Natural killer cell (primary cell): ENCODE measurements at regions not wholly inside any gene's neighbourhood (a gene's known extent, or its start where the extent isn't known, plus 50 kb on each side); places are given as distances from the start of the nearest gene placed in this dataset.

ENCODE experiments used
- ATAC-seq, 3 donors: fragments of 150-1000 bp in 2 of 3; fragments of 200-7000 bp in 1 of 3; cut with Tn5 transposase; 1 replicate in 1 of 3; 2 replicates in 2 of 3; pipeline ENCODE4 v1.10.0; 2021; ENCODE audit warnings: mild to moderate bottlenecking in 2 of 3, moderate library complexity in 2 of 3
- DNase-seq, 2 donors: peaks; one replicate each; pipeline versions ENCODE4 v3.0.0 to v3.0.0-alpha.2; 2013 to 2021; ENCODE audit warnings: mixed read lengths in 1 of 2
- H3K27ac ChIP-seq: one replicate; pipeline ENCODE4 v1.5.1; 2013; ENCODE audit warnings: mild to moderate bottlenecking, low read length
- H3K27me3 ChIP-seq: one replicate; pipeline ENCODE4 v1.6.1; 2013; ENCODE audit warnings: low read length; ENCODE audit not compliant: control insufficient read depth, insufficient read depth
- H3K36me3 ChIP-seq: one replicate; pipeline ENCODE4 v1.6.1; 2013; ENCODE audit warnings: low read length; ENCODE audit not compliant: control insufficient read depth, insufficient read depth
- H3K4me1 ChIP-seq: one replicate; pipeline ENCODE4 v1.6.1; 2013; ENCODE audit warnings: low read length; ENCODE audit not compliant: control insufficient read depth, insufficient read depth
- H3K4me3 ChIP-seq: one replicate; pipeline ENCODE4 v1.5.1; 2013; ENCODE audit warnings: low read length
- H3K9me3 ChIP-seq: one replicate; pipeline ENCODE4 v1.6.1; 2013; ENCODE audit warnings: low read length; ENCODE audit not compliant: control insufficient read depth, insufficient read depth
- H3K27ac Mint-ChIP-seq, 2 donors: one replicate each; pipeline ENCODE4 v1.8.0; 2022; ENCODE audit warnings: mild to moderate bottlenecking in 2 of 2, mixed read lengths in 2 of 2, moderate library complexity in 1 of 2
- H3K27me3 Mint-ChIP-seq, 2 donors: one replicate each; pipeline ENCODE4 v1.8.0; 2022; ENCODE audit warnings: low read depth in 2 of 2, mixed read lengths in 2 of 2
- H3K36me3 Mint-ChIP-seq: one replicate; pipeline ENCODE4 v1.8.0; 2022; ENCODE audit warnings: mixed read lengths
- H3K4me1 Mint-ChIP-seq, 2 donors: one replicate each; pipeline ENCODE4 v1.8.0; 2022; ENCODE audit warnings: mixed read lengths in 2 of 2
- H3K4me3 Mint-ChIP-seq: one replicate; pipeline ENCODE4 v1.8.0; 2022; ENCODE audit warnings: mild to moderate bottlenecking, moderate library complexity, mixed read lengths
- H3K9me3 Mint-ChIP-seq, 2 donors: one replicate each; pipeline ENCODE4 v1.8.0; 2022; ENCODE audit warnings: mixed read lengths in 2 of 2
- WGBS: methylation state at CpG from one replicate; pipeline ENCODE4 v1.1.7; 2013; ENCODE audit warnings: missing lambda C conversion rate; ENCODE audit not compliant: insufficient coverage; 5-methylcytosine and 5-hydroxymethylcytosine counted together
- intact Hi-C: fragments of 100-400 bp; cut with micrococcal nuclease; formaldehyde crosslinking; loops from one replicate; pipeline ENCODE4 v1.14.2; 2022
- TF ChIP-seq, protein P1 (sequence below): fragments of 200-600 bp; IDR thresholded peaks from one replicate; pipeline ENCODE4 v1.8.0; 2022; ENCODE audit warnings: antibody characterized with exemption

DNA sequence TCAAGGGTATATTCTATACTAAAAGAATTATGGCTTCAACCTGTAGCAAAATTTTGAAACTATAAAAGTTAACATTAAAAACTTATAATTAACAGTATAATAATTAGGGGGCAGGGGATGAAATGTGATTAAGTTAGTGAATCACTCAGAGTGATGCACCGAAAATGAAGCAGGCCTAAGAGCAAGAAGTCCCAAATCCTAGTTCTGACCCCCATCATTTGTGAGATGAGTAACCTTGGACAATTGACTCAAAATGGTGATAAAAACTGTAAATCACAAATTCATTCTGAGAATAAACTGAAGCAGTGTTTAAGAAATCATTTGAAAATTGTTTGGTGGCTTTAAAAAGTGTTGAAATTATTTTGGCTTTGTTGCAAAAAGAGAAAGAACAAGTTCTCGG lies 56.8 kb downstream of the KLF12 start:
- Histone ChIP-seq H3K27me3 (no peaks in the 10 kb centered on the region), H3K4me1 (peaks cover 3% of the 10 kb centered on the region), H3K9me3 (no peaks in the 10 kb centered on the region), H3K27ac (no peak overlapping the region), H3K36me3 (no peaks in the 10 kb centered on the region), H3K4me3 (no peak overlapping the region)
- 85% methylated on average over 2 of the region's 2 CpGs for WGBS
- peaks cover 59 to 78% of the 10 kb centered on the region in 2 donors for H3K4me1 Mint-ChIP-seq
- intact Hi-C loops: loop anchor here (5.0 kb wide), 1 partner anchor 40 kb away; no protein-coding TSS in a partner anchor
- TF ChIP-seq, protein P1, sequence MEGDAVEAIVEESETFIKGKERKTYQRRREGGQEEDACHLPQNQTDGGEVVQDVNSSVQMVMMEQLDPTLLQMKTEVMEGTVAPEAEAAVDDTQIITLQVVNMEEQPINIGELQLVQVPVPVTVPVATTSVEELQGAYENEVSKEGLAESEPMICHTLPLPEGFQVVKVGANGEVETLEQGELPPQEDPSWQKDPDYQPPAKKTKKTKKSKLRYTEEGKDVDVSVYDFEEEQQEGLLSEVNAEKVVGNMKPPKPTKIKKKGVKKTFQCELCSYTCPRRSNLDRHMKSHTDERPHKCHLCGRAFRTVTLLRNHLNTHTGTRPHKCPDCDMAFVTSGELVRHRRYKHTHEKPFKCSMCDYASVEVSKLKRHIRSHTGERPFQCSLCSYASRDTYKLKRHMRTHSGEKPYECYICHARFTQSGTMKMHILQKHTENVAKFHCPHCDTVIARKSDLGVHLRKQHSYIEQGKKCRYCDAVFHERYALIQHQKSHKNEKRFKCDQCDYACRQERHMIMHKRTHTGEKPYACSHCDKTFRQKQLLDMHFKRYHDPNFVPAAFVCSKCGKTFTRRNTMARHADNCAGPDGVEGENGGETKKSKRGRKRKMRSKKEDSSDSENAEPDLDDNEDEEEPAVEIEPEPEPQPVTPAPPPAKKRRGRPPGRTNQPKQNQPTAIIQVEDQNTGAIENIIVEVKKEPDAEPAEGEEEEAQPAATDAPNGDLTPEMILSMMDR: no peak
- no peaks in the 10 kb centered on the region for H3K27me3 Mint-ChIP-seq
- H3K36me3 Mint-ChIP-seq: no peaks in the 10 kb centered on the region
- H3K9me3 Mint-ChIP-seq: no peaks in the 10 kb centered on the region
- no peak for ATAC-seq
- no peak for DNase-seq
- no peak overlapping the region for H3K27ac Mint-ChIP-seq
- no peak overlapping the region for H3K4me3 Mint-ChIP-seq

DNA sequence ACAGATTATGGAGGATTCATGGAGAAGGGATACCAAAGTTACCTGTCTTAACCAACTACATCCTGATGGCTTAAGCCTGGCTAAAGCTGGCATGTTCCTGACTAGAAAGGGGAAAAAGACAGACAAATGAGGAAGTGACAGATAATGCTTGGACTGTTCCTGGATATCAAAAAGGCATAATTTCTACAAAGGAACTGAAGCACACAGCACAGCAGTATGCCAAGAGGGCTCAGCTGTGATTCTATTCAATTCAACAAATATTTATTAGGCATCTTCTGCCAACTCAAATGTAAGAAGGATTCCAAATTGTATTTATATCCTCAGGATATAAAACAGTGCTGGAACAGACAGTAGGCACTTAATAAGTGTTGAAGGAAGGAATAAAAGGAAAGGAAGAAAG lies 59.5 kb downstream of the KLF12 start:
- H3K36me3 ChIP-seq: no peaks in the 10 kb centered on the region
- DNase-seq: no peak
- Mint-ChIP-seq H3K27me3 (no peaks in the 10 kb centered on the region), H3K27ac (peak overlapping the region; percentile 0 to 17), H3K4me3 (no peak overlapping the region), H3K36me3 (no peaks in the 10 kb centered on the region), H3K9me3 (no peaks in the 10 kb centered on the region), H3K4me1 (peaks cover 57 to 70% of the 10 kb centered on the region in 2 donors)
- H3K27me3 ChIP-seq: no peaks in the 10 kb centered on the region
- H3K4me1 ChIP-seq: peaks cover 13% of the 10 kb centered on the region
- TF ChIP-seq, protein P1: no peak
- intact Hi-C loops: loop anchor here (5.0 kb wide), 1 partner anchor 43 kb away; no protein-coding TSS in a partner anchor
- H3K9me3 ChIP-seq: no peaks in the 10 kb centered on the region
- ATAC-seq: no peak
- H3K4me3 ChIP-seq: no peak overlapping the region
- no peak overlapping the region for H3K27ac ChIP-seq

DNA sequence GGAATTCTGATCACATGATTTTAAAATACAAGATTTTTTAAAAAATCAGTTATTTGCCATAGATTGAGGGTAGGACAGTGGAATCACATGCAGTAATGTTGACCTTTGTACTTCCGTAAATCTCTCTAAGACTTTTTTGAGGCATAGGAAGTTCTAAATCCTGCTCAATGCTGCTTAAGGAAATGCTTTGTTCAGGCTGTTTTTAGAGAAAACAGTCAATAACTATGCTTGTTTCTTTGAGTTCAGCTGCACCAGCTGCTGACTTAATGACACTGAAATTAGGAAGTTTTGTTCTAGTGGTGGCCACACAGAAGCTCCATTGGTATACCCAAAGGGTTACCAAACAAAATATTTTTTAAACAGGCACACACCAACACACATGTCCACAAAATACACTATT lies 60.9 kb downstream of the KLF12 start:
- no peaks in the 10 kb centered on the region for H3K9me3 Mint-ChIP-seq
- H3K4me3 Mint-ChIP-seq: no peak overlapping the region
- intact Hi-C loops: no loop called here
- WGBS: 82% methylated on average over 1 of the region's 1 CpG
- Histone ChIP-seq H3K4me3 (no peak overlapping the region), H3K4me1 (peaks cover 13% of the 10 kb centered on the region), H3K9me3 (no peaks in the 10 kb centered on the region), H3K27ac (no peak overlapping the region), H3K36me3 (peaks cover 3% of the 10 kb centered on the region), H3K27me3 (no peaks in the 10 kb centered on the region)
- DNase-seq (no peak), ATAC-seq (no peak)
- H3K27me3 Mint-ChIP-seq: no peaks in the 10 kb centered on the region
- H3K36me3 Mint-ChIP-seq: no peaks in the 10 kb centered on the region
- TF ChIP-seq, protein P1: no peak
- H3K27ac Mint-ChIP-seq: peak overlapping the region in 1 of 2 donors; percentile 17
- peaks cover 61 to 68% of the 10 kb centered on the region in 2 donors for H3K4me1 Mint-ChIP-seq

DNA sequence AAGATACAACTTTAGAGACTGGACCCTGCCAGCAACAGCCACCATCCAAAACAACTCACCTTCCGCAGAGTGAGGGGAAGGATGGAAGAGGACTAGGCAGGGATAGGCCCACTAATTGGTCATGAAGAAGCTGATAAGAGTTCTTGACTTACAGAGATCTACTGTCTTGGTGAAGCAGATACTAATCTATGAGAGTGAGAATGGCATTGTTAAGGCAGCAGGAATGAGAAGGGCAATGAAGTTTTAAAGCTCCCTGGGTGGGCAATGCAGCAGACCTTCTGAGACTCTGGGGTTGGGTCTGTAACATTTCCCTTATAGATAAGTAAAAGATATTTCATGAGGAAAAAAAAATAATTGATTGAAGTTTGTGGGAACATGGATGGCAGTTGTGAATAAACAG lies 63.7 kb downstream of the KLF12 start:
- TF ChIP-seq, protein P1: no peak
- no peaks in the 10 kb centered on the region for H3K9me3 ChIP-seq
- H3K4me3 ChIP-seq: no peak overlapping the region
- Mint-ChIP-seq H3K36me3 (no peaks in the 10 kb centered on the region), H3K4me1 (peaks cover 64 to 66% of the 10 kb centered on the region in 2 donors), H3K9me3 (no peaks in the 10 kb centered on the region), H3K27me3 (no peaks in the 10 kb centered on the region), H3K4me3 (peak overlapping the region; percentile 55), H3K27ac (peak overlapping the region; percentile 49 to 80)
- WGBS: no CpG with 5 or more reads among the region's 1 CpG
- ATAC-seq (peak in 1 of 3 donors; percentile 29), DNase-seq (peak in 1 of 2 donors; percentile 22)
- H3K27ac ChIP-seq: peak overlapping the region; percentile 12
- intact Hi-C loops: no loop called here
- peaks cover 13% of the 10 kb centered on the region for H3K4me1 ChIP-seq
- no peaks in the 10 kb centered on the region for H3K27me3 ChIP-seq
- H3K36me3 ChIP-seq: peaks cover 3% of the 10 kb centered on the region
